Choroid plexus epithelial cell (primary cell): ENCODE measurements at regions not wholly inside any gene's neighbourhood (a gene's known extent, or its start where the extent isn't known, plus 50 kb on each side); places are given as distances from the start of the nearest gene placed in this dataset.

Source experiments
- DNase-seq: peaks from one replicate; pipeline ENCODE4 v3.0.0-alpha.2; 2010; ENCODE audit warnings: low read depth
- H3K4me3 ChIP-seq: 2 replicates; pipeline ENCODE4 v1.5.1; 2011; ENCODE audit warnings: low read depth, mild to moderate bottlenecking, control low read depth, low read length, moderate library complexity
- TF ChIP-seq, protein P1 (sequence below): conservative IDR thresholded peaks from 2 replicates; pipeline ENCODE4 v1.5.1; 2011; ENCODE audit warnings: low read depth, mild to moderate bottlenecking, control low read depth, inconsistent platforms, low read length, moderate library complexity

DNA sequence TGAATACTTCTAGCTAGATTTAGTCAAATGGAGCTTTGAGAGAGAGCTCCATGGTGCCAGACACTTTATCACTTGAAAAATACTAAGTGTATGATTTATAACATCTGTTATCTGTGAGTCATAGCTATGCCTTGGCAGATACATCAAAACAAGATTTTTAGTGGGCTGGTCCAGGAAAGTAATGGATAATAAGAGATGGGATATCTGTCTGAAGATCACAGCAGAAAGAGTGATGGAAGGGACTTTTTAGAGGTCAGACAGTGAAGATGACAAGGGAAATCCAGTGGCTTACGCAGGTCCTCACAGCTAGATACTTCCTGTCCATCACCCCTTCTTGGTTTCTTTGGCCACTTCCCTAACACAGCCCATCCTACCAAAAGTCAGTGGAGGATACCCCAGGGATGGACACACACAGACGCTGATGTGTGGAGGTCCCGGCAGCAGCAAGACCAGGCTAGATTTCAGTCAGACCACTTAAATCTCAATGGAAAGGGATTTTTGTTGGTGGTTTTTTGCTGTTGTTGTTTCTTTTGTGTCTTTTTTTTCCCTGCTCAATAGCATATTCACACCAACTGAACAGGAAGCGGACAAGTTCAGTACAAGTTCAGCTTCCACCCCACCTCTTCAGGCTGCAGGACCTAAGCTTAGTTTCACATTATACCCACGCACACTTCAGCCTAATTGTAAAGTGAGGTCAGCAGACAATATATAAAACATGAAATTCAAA lies 209.3 kb downstream of the ALDH8A1 start:
- no peak overlapping the region for H3K4me3 ChIP-seq
- peak; percentile 80 for DNase-seq
- TF ChIP-seq, protein P1, sequence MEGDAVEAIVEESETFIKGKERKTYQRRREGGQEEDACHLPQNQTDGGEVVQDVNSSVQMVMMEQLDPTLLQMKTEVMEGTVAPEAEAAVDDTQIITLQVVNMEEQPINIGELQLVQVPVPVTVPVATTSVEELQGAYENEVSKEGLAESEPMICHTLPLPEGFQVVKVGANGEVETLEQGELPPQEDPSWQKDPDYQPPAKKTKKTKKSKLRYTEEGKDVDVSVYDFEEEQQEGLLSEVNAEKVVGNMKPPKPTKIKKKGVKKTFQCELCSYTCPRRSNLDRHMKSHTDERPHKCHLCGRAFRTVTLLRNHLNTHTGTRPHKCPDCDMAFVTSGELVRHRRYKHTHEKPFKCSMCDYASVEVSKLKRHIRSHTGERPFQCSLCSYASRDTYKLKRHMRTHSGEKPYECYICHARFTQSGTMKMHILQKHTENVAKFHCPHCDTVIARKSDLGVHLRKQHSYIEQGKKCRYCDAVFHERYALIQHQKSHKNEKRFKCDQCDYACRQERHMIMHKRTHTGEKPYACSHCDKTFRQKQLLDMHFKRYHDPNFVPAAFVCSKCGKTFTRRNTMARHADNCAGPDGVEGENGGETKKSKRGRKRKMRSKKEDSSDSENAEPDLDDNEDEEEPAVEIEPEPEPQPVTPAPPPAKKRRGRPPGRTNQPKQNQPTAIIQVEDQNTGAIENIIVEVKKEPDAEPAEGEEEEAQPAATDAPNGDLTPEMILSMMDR: no peak

DNA sequence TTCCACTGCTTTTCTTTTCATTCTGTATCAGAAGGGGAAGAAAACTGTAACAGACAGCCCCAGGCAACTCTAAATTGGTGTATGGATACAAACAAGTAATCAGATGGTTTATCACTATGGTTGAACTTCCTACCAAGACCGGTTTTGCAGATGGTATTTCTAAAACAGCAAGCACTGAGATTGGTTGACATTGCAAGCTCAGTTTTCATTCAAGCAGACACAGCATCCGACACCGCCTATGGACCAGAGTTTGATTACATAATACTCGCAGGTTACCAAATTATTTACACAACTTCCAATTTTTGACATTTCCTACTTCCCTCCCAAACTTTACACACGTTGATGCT lies 209.9 kb downstream of the ALDH8A1 start:
- TF ChIP-seq, protein P1: no peak
- no peak overlapping the region for H3K4me3 ChIP-seq
- no peak for DNase-seq

DNA sequence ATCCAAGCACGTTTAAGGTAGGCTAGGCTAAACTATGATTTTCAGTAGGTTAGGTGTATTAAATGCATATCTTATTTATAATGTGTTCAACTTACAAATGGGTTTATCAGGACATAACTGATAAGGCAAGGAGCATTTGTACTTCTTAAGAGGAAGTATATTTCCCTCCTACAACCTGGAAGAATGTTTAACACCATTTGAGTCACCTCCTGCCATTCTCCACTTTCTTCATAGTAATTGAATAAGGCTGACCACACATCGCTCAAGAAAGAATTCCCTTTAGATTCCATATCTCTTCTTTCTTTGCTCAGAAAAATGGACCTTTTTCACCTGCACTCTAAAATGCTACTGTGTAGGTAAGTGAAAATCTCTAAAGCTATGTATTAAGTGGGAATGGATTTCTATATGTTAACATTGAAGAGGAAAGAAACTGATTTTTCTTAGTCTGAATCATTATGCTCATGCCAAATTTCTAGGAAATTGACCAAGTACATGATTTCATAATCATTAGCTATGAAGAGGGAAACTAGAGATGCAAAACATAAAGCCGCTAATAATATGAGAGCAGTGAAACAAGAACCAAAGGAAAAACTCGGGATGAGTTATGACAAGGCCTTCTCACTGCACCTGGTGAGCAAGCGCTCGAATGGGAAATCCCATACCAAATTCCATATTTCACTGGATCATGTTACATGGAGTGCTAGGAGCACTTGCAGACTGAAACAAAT lies 210.4 kb downstream of the ALDH8A1 start:
- H3K4me3 ChIP-seq: no peak overlapping the region
- TF ChIP-seq, protein P1: no peak
- DNase-seq: peak; percentile 65

DNA sequence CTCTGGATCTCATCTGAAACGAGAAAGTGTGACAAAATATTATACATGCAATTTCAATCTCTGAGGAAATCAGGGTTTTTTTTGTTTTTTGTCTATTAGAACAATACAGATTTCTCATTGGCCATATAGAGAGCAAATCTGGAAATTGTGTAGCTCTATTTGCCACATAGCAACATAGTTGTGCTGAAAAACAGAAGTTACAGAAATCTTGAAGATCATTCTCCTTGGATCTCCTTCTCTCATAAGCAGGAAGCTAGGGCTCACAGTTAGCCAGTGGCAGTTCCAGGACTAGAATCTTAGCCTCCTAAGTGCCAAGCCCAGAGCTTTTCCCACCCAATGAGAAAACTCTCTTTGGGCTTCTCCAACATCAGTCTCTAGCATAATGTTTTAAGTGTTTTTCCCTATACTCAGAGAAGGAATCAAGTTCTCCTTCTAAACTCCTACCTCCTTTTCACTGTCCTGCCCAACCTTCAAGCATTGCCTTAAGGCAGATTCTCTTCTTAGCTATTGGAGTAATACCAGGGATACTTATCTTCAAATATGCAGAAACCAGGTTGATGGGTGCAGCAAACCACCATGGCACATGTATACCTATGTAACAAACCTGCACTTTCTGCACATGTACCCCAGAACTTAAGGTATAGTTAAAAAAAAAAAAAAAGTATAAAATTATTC lies 211.6 kb downstream of the ALDH8A1 start:
- no peak for DNase-seq
- TF ChIP-seq, protein P1: no peak

DNA sequence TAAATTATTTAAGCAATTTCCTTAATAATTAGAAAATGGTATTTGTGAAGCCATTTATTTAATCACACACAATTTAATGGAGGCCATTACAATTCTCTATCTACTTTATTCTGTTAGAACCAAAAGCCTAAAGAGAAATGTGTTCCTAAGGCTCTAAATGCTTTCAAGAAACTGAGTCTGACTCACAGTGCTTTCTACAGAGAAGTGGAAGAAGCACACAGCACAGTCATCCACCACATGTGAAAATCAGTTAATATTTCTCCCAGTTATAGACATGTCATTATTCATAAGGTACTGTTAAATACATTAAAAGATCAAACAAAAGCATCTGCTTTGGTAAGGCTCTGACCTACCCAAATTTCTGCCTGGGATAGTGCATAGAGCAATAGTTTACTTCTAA lies 214.4 kb downstream of the ALDH8A1 start:
- DNase-seq: peak; percentile 35
- TF ChIP-seq, protein P1: no peak
- H3K4me3 ChIP-seq: no peak overlapping the region

More for the DNA sequence above, 211.6 kb downstream of the ALDH8A1 start:
- no peak overlapping the region for H3K4me3 ChIP-seq

DNA sequence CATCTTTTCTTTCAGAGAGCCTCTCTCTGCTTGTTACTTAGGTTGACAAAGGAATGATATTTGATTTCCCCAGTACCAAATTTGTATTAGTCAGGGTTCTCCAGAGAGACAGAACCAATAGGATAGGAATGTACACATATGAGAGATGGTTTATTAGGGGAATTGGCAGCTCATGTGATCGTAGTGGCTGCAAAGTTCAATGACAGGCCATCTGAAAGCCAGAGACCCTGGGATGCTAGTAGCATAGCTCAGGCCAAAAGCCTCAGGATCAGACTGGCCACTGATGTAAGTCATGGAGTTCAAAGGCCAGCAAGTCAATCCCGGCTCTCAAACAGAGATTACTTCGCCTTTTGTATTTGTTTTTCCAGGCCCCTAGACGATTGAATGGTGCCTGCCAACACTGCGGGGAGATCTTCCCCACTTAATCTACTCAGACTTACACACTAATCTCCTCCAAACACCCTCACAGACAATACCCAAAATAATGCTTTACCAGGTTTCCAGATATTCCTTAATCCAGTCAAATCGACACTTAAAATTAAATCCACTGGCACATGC lies 215.5 kb downstream of the ALDH8A1 start:
- H3K4me3 ChIP-seq: no peak overlapping the region
- TF ChIP-seq, protein P1: no peak
- DNase-seq: no peak
